Gastroesophageal sphincter (tissue), 4 donors: ENCODE measurements at regions not wholly inside any gene's neighbourhood (a gene's known extent, or its start where the extent isn't known, plus 50 kb on each side); places are given as distances from the start of the nearest gene placed in this dataset.

Experiments used
- ATAC-seq: fragments of 150-250 bp; one replicate; pipeline ENCODE4 v1.9.1; 2016; ENCODE audit warnings: mild to moderate bottlenecking, moderate library complexity
- H3K27ac ChIP-seq, 4 donors: fragments of 200-600 bp; sonication (generic) in 3 of 4; 1 replicate in 3 of 4; 2 replicates in 1 of 4; pipeline ENCODE4 v1.5.1; 2016 to 2019
- H3K27me3 ChIP-seq: fragments of 200-600 bp; sonication (generic); one replicate; pipeline ENCODE4 v1.5.1; 2019
- H3K36me3 ChIP-seq, 2 donors: fragments of 200-600 bp; sonication (generic); one replicate each; pipeline ENCODE4 v1.5.1; 2019; ENCODE audit warnings: control low read depth in 1 of 2
- H3K4me1 ChIP-seq, 3 donors: fragments of 200-600 bp; sonication (generic); 1 replicate in 2 of 3; 2 replicates in 1 of 3; pipeline ENCODE4 v1.5.1; 2016 to 2019; ENCODE audit warnings: control low read depth in 2 of 3
- H3K4me3 ChIP-seq, 2 donors: fragments of 200-600 bp; sonication (generic); one replicate each; pipeline ENCODE4 v1.5.1; 2019; ENCODE audit warnings: mild to moderate bottlenecking in 1 of 2, moderate library complexity in 1 of 2
- H3K9me3 ChIP-seq, 3 donors: fragments of 200-600 bp; sonication (generic); one replicate each; pipeline ENCODE4 v1.5.1; 2017 to 2019; ENCODE audit warnings: control low read depth in 2 of 3
- EP300 ChIP-seq: sonication (generic); formaldehyde crosslinking; IDR thresholded peaks from one replicate; pipeline ENCODE4 v1.6.1; 2017; ENCODE audit warnings: antibody characterized with exemption, mild to moderate bottlenecking
- POLR2A ChIP-seq, 2 donors: fragments of 450-650 bp; IDR thresholded peaks; one replicate each; pipeline ENCODE4 v1.6.1; 2017; ENCODE audit warnings: antibody characterized with exemption in 2 of 2, mild to moderate bottlenecking in 2 of 2, moderate library complexity in 1 of 2
- POLR2AphosphoS5 ChIP-seq: sonication (generic); formaldehyde crosslinking; IDR thresholded peaks from one replicate; pipeline ENCODE4 v1.6.1; 2017; ENCODE audit warnings: antibody characterized with exemption
- WGBS, 2 donors: methylation state at CpG; one replicate each; pipeline ENCODE4 v1.1.5; 2018; ENCODE audit warnings: low coverage in 1 of 2; 5-methylcytosine and 5-hydroxymethylcytosine counted together
- TF ChIP-seq, protein P1 (sequence below), 4 experiments: fragments of 200-600 bp in 2 of 4; fragments of 450-650 bp in 2 of 4; sonication (generic) in 1 of 4; IDR thresholded peaks; one replicate each; pipeline ENCODE4 v1.5.1; 2017 to 2019; ENCODE audit warnings: antibody characterized with exemption in 4 of 4, mild to moderate bottlenecking in 2 of 4, moderate library complexity in 2 of 4

GRCh38 chr1:157310401-157310800 lies 172.2 kb upstream of the ETV3 start:
- Histone ChIP-seq H3K27ac (no peak overlapping the region), H3K9me3 (peaks cover 0 to 4% (median 0%) of the 10 kb centered on the region in 3 donors), H3K27me3 (peaks cover 7% of the 10 kb centered on the region), H3K4me1 (no peaks in the 10 kb centered on the region), H3K4me3 (no peak overlapping the region), H3K36me3 (no peaks in the 10 kb centered on the region)
- WGBS, 2 donors = 28 to 30% methylated on average over 2 to 5 of the region's 5 CpGs
- peak; percentile 51 for ATAC-seq
- no peak for TF ChIP-seq POLR2AphosphoS5
- no peak for TF ChIP-seq EP300
- TF ChIP-seq, protein P1, sequence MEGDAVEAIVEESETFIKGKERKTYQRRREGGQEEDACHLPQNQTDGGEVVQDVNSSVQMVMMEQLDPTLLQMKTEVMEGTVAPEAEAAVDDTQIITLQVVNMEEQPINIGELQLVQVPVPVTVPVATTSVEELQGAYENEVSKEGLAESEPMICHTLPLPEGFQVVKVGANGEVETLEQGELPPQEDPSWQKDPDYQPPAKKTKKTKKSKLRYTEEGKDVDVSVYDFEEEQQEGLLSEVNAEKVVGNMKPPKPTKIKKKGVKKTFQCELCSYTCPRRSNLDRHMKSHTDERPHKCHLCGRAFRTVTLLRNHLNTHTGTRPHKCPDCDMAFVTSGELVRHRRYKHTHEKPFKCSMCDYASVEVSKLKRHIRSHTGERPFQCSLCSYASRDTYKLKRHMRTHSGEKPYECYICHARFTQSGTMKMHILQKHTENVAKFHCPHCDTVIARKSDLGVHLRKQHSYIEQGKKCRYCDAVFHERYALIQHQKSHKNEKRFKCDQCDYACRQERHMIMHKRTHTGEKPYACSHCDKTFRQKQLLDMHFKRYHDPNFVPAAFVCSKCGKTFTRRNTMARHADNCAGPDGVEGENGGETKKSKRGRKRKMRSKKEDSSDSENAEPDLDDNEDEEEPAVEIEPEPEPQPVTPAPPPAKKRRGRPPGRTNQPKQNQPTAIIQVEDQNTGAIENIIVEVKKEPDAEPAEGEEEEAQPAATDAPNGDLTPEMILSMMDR (IDR thresholded peaks at IDR 0.05) = no peak
- TF ChIP-seq POLR2A (IDR thresholded peaks at IDR 0.05) = no peak

- no CpG with 5 or more reads among the region's 1 CpG for WGBS, 2 donors
- Histone ChIP-seq H3K4me3 (no peak overlapping the region), H3K9me3 (no peaks in the 10 kb centered on the region), H3K4me1 (no peaks in the 10 kb centered on the region), H3K36me3 (no peaks in the 10 kb centered on the region), H3K27me3 (peaks cover 7% of the 10 kb centered on the region), H3K27ac (no peak overlapping the region)
- no peak for ATAC-seq
- no peak for TF ChIP-seq EP300
- TF ChIP-seq, protein P1 (IDR thresholded peaks at IDR 0.05) = no peak
- no peak for TF ChIP-seq POLR2A (IDR thresholded peaks at IDR 0.05)
- TF ChIP-seq POLR2AphosphoS5 = no peak
These were observed 169.3 kb upstream of the ETV3 start for GRCh38 chr1:157307491-157307890.

DNA sequence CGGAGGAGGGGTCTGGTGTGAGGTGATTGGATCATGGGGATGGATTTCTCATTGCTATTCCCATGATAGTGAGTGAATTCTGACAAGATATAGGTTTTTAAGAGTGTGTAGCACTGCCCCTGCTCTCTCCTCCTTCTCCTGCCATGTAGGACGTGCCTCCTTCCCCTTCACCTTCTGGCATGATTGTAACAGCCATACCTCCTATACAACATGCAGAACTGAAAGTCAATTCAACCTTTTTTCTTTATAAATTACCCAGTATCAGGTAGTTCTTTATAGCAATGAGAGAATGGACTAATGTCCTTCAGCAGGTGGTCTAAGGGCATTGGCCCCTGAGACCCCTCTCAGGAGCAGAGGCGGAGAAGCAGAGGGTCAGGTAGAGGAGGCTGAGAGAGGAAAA lies 168.7 kb upstream of the ETV3 start:
- Histone ChIP-seq H3K27me3 (peaks cover 7% of the 10 kb centered on the region), H3K9me3 (no peaks in the 10 kb centered on the region), H3K36me3 (no peaks in the 10 kb centered on the region), H3K27ac (no peak overlapping the region), H3K4me1 (no peaks in the 10 kb centered on the region), H3K4me3 (no peak overlapping the region)
- TF ChIP-seq POLR2A (IDR thresholded peaks at IDR 0.05) (no peak), POLR2AphosphoS5 (no peak), EP300 (no peak)
- TF ChIP-seq, protein P1 (IDR thresholded peaks at IDR 0.05) = no peak
- no peak for ATAC-seq
- WGBS, 2 donors = 47 to 60% methylated on average over 2 of the region's 3 CpGs

GRCh38 chr1:157304271-157304670 lies 166.1 kb upstream of the ETV3 start:
- 40% methylated on average over 1 of the region's 1 CpG; no CpG with 5 or more reads in 1 of the 2 donors for WGBS, 2 donors

DNA sequence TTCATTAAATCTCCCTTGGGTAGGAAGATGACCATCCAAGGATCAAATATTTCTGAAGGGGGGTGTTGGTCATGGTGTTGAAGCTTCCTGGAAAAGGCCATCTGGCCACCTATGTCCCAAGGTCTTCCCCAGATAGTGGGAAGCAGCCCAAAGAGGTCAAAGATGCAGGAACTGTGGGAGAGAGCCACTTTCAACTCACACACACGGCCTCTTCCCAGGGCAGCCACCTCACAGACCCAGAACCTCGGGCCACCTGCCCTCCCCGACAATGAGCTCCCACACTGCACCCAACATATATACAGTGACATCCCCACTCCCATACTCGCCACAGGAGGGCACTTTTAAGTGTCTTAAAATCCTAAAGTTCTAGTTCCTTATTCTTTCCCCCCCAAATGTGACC lies 164.5 kb upstream of the ETV3 start:
- Histone ChIP-seq H3K27me3 (no peaks in the 10 kb centered on the region), H3K4me1 (no peaks in the 10 kb centered on the region), H3K4me3 (no peak overlapping the region), H3K27ac (no peak overlapping the region), H3K9me3 (no peaks in the 10 kb centered on the region), H3K36me3 (no peaks in the 10 kb centered on the region)
- no peak for ATAC-seq
- TF ChIP-seq EP300 (no peak), POLR2AphosphoS5 (no peak), POLR2A (IDR thresholded peaks at IDR 0.05) (no peak)
- TF ChIP-seq, protein P1 (IDR thresholded peaks at IDR 0.05) = no peak
- 90% methylated on average over 3 of the region's 4 CpGs; no CpG with 5 or more reads in 1 of the 2 donors for WGBS, 2 donors

More at GRCh38 chr1:157304271-157304670, 166.1 kb upstream of the ETV3 start:
- no peak for ATAC-seq
- H3K4me3 ChIP-seq = no peak overlapping the region
- TF ChIP-seq POLR2A (IDR thresholded peaks at IDR 0.05) (no peak), POLR2AphosphoS5 (no peak)
- TF ChIP-seq, protein P1 (IDR thresholded peaks at IDR 0.05) = no peak
- no peaks in the 10 kb centered on the region for H3K9me3 ChIP-seq
- H3K27me3 ChIP-seq = no peaks in the 10 kb centered on the region
- H3K36me3 ChIP-seq = no peaks in the 10 kb centered on the region
- H3K27ac ChIP-seq = no peak overlapping the region
- H3K4me1 ChIP-seq = no peaks in the 10 kb centered on the region
